DOHH2 (cell line): ENCODE measurements at regions not wholly inside any gene's neighbourhood (a gene's known extent, or its start where the extent isn't known, plus 50 kb on each side); places are given as distances from the start of the nearest gene placed in this dataset.

Experiments
- EZH2phosphoT487 ChIP-seq: fragments of 200-600 bp; sonication (generic); IDR thresholded peaks from 2 replicates; pipeline ENCODE4 v1.6.1; 2017; ENCODE audit warnings: borderline replicate concordance, mild to moderate bottlenecking, antibody characterized with exemption, low read length, moderate library complexity, mixed read lengths
- TF ChIP-seq, protein P1 (sequence below): fragments of 200-600 bp; sonication (generic); IDR thresholded peaks from one replicate; pipeline ENCODE4 v1.5.1; 2014; ENCODE audit warnings: antibody characterized with exemption, mild to moderate bottlenecking, low read depth, low read length; ENCODE audit not compliant: poor library complexity, severe bottlenecking

DNA sequence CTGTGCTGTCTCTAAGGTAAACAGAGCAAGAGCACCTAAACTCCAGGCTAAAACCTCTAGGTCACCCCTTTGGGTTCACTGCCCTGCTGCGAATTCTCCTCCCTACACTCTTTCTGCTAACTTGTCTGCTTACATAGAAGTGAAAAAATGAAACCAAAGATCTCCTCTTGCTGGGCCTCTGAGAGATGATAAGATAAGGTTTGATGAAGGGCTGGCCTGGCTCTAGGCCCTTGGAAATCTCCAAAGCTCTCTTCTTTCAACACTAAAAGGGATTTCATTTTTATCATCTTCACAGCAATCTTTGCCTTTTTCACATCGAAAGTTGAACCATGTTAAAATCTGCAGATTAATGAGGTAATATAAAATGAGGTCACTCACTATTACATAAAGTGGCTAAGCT is 450.8 kb upstream of the TLE4 start:
- TF ChIP-seq, protein P1, sequence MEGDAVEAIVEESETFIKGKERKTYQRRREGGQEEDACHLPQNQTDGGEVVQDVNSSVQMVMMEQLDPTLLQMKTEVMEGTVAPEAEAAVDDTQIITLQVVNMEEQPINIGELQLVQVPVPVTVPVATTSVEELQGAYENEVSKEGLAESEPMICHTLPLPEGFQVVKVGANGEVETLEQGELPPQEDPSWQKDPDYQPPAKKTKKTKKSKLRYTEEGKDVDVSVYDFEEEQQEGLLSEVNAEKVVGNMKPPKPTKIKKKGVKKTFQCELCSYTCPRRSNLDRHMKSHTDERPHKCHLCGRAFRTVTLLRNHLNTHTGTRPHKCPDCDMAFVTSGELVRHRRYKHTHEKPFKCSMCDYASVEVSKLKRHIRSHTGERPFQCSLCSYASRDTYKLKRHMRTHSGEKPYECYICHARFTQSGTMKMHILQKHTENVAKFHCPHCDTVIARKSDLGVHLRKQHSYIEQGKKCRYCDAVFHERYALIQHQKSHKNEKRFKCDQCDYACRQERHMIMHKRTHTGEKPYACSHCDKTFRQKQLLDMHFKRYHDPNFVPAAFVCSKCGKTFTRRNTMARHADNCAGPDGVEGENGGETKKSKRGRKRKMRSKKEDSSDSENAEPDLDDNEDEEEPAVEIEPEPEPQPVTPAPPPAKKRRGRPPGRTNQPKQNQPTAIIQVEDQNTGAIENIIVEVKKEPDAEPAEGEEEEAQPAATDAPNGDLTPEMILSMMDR: no peak
- TF ChIP-seq EZH2phosphoT487: no peak
